Mammary epithelial cell (primary cell): ENCODE measurements at regions not wholly inside any gene's neighbourhood (a gene's known extent, or its start where the extent isn't known, plus 50 kb on each side); places are given as distances from the start of the nearest gene placed in this dataset.

Experiments used
- EZH2 ChIP-seq: IDR thresholded peaks from 2 replicates; pipeline ENCODE4 v1.6.1; 2012; ENCODE audit warnings: low read length, inconsistent platforms, borderline replicate concordance
- TF ChIP-seq, protein P1 (sequence below), 2 donors: IDR thresholded peaks in 1 of 2; conservative IDR thresholded peaks in 1 of 2; 2 replicates each; pipeline ENCODE4 v1.5.1; 2011 to 2012; ENCODE audit warnings: inconsistent platforms in 2 of 2, low read length in 2 of 2, mild to moderate bottlenecking in 2 of 2, control low read depth in 1 of 2, low read depth in 1 of 2; ENCODE audit not compliant: insufficient read depth in 1 of 2; ENCODE audit errors: extremely low read depth in 1 of 2

DNA sequence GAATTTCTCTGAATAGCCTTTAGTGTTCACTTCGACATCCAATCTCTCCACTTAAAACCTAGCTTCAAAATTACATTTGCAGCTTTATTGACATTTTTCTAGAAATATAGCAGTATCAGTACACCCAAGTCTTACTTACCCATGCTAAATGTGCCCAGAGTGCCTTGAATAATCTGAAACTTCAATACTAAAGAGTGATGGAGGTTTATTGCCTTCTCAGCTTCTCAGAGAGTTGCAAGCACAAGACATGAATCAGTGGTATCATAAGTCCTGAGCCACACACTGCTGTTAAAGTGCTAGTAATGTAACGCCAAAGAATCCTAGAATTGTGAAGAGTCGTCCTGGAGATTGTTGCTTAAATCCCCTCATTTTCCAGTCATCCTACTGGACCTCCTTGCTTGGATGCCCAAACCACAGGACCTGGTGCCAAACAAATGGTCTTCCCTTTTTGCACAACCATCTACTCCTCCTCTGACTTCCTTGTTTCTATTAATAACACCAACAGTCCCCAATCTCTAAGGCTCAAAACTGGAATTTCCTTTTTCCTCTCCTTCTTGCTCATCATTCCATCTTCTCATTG lies 83.2 kb upstream of the SPATS2L start:
- TF ChIP-seq, protein P1, sequence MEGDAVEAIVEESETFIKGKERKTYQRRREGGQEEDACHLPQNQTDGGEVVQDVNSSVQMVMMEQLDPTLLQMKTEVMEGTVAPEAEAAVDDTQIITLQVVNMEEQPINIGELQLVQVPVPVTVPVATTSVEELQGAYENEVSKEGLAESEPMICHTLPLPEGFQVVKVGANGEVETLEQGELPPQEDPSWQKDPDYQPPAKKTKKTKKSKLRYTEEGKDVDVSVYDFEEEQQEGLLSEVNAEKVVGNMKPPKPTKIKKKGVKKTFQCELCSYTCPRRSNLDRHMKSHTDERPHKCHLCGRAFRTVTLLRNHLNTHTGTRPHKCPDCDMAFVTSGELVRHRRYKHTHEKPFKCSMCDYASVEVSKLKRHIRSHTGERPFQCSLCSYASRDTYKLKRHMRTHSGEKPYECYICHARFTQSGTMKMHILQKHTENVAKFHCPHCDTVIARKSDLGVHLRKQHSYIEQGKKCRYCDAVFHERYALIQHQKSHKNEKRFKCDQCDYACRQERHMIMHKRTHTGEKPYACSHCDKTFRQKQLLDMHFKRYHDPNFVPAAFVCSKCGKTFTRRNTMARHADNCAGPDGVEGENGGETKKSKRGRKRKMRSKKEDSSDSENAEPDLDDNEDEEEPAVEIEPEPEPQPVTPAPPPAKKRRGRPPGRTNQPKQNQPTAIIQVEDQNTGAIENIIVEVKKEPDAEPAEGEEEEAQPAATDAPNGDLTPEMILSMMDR (conservative IDR thresholded peaks at IDR 0.05 in 1 of 2, IDR thresholded peaks at IDR 0.05 in 1 of 2; ENCODE audit: extremely low read depth in 1 of 2, insufficient read depth in 1 of 2, low read depth in 1 of 2, low read length in 2 of 2): no peak
- no peak for TF ChIP-seq EZH2
